ENCODE measurements at regions not wholly inside any gene's neighbourhood (a gene's known extent, or its start where the extent isn't known, plus 50 kb on each side); places are given as distances from the start of the nearest gene placed in this dataset.

GRCh38 chrX:6849716-6850414 lies 297.6 kb upstream of the STS start:
- no peak for TF ChIP-seq CTCF (IDR thresholded peaks at IDR 0.05; ENCODE audit: low read depth, low read length, missing control alignments)
- no peak overlapping the region for H3K4me3 ChIP-seq (ENCODE audit: low read depth, low read length)
- DNase-seq (ENCODE audit: low read depth) = no peak

- TF ChIP-seq CTCF (IDR thresholded peaks at IDR 0.05; ENCODE audit: low read depth, low read length, missing control alignments) = no peak
- H3K4me3 ChIP-seq (ENCODE audit: low read depth, low read length) = no peak overlapping the region
- DNase-seq (ENCODE audit: low read depth) = no peak
Measured at GRCh38 chrX:6832619-6833018, 297.7 kb upstream of the VCX3A start.

GRCh38 chrX:6826856-6827255 lies 291.9 kb upstream of the VCX3A start:
- TF ChIP-seq CTCF (IDR thresholded peaks at IDR 0.05; ENCODE audit: low read depth, low read length, missing control alignments) = no peak
- DNase-seq (ENCODE audit: low read depth) = no peak

GRCh38 chrX:6821730-6822129 lies 286.8 kb upstream of the VCX3A start:
- no peak for DNase-seq (ENCODE audit: low read depth)
- no peak overlapping the region for H3K4me3 ChIP-seq (ENCODE audit: low read depth, low read length)
- no peak for TF ChIP-seq CTCF (IDR thresholded peaks at IDR 0.05; ENCODE audit: low read depth, low read length, missing control alignments)

More at GRCh38 chrX:6826856-6827255, 291.9 kb upstream of the VCX3A start:
- no peak overlapping the region for H3K4me3 ChIP-seq (ENCODE audit: low read depth, low read length)

GRCh38 chrX:6813836-6814370 lies 279.0 kb upstream of the VCX3A start:
- no peak for TF ChIP-seq CTCF (IDR thresholded peaks at IDR 0.05; ENCODE audit: low read depth, low read length, missing control alignments)
- no peak for DNase-seq (ENCODE audit: low read depth)
- no peak overlapping the region for H3K4me3 ChIP-seq (ENCODE audit: low read depth, low read length)

GRCh38 chrX:6812087-6812486 lies 277.2 kb upstream of the VCX3A start:
- H3K4me3 ChIP-seq (ENCODE audit: low read depth, low read length) = no peak overlapping the region
- no peak for TF ChIP-seq CTCF (IDR thresholded peaks at IDR 0.05; ENCODE audit: low read depth, low read length, missing control alignments)
- no peak for DNase-seq (ENCODE audit: low read depth)

- no peak for TF ChIP-seq CTCF (IDR thresholded peaks at IDR 0.05; ENCODE audit: low read depth, low read length, missing control alignments)
- H3K4me3 ChIP-seq (ENCODE audit: low read depth, low read length) = no peak overlapping the region
- DNase-seq (ENCODE audit: low read depth) = no peak
Measured at GRCh38 chrX:6810776-6811175, 275.9 kb upstream of the VCX3A start.

Measured in GM12864 (cell line).